Endothelial cell of umbilical vein (primary cell): ENCODE measurements at regions not wholly inside any gene's neighbourhood (a gene's known extent, or its start where the extent isn't known, plus 50 kb on each side); places are given as distances from the start of the nearest gene placed in this dataset.

Source experiments
- BruUV-seq: library from RNA; stranded (reverse); fragments of 400-500 nt; replicated peaks from 2 replicates; lab custom pipeline; 2021; lab: Mats Ljungman, UMichigan
- CTCF ChIA-PET: fragments of 300-600, 350-600 bp; sonication (Branson Sonifier 250); formaldehyde crosslinking; loops from one replicate; lab custom pipeline; 2021; ENCODE audit warnings: antibody characterized with exemption, inconsistent platforms; lab: Charles Lee
- POLR2A ChIA-PET: fragments of 300-600, 350-600 bp; sonication (Branson Sonifier 250); formaldehyde crosslinking; loops from one replicate; lab custom pipeline; 2021; ENCODE audit warnings: antibody characterized with exemption, inconsistent platforms; lab: Charles Lee
- DNase-seq: peaks from one replicate; pipeline ENCODE4 v3.0.0-alpha.2; 2011; ENCODE audit warnings: low read depth, low spot score
- FAIRE-seq: peaks from 2 replicates; lab custom pipeline; 2011; peaks lifted over from hg19 to GRCh38; lab: Jason Lieb, UNC
- H2AFZ ChIP-seq: 2 replicates; pipeline ENCODE4 v1.6.0; 2012; ENCODE audit warnings: low read depth, low read length, control low read depth, inconsistent platforms
- H3K27ac ChIP-seq: 2 replicates; pipeline ENCODE4 v1.5.1; 2011; ENCODE audit warnings: low read depth, mild to moderate bottlenecking, control low read depth, low read length, moderate library complexity; ENCODE audit not compliant: insufficient read depth
- H3K27me3 ChIP-seq, 2 experiments: 2 replicates each; pipeline versions ENCODE4 v1.6.0 to v1.6.1; 2011; ENCODE audit warnings: low read length in 2 of 2, mixed read lengths in 1 of 2; ENCODE audit not compliant: control insufficient read depth in 2 of 2, insufficient read depth in 2 of 2
- H3K36me3 ChIP-seq, 2 experiments: 2 replicates in 1 of 2; 3 replicates in 1 of 2; pipeline ENCODE4 v1.5.1; 2011; ENCODE audit warnings: low read length in 2 of 2, mild to moderate bottlenecking in 1 of 2, moderate library complexity in 1 of 2; ENCODE audit not compliant: control insufficient read depth in 2 of 2, insufficient read depth in 2 of 2; ENCODE audit errors: extremely low read depth in 1 of 2
- H3K4me1 ChIP-seq: 3 replicates; pipeline ENCODE4 v1.5.1; 2011; ENCODE audit warnings: mild to moderate bottlenecking, low read length; ENCODE audit not compliant: control insufficient read depth, insufficient read depth; ENCODE audit errors: extremely low read depth
- H3K4me2 ChIP-seq: 2 replicates; pipeline ENCODE4 v1.6.1; 2011; ENCODE audit warnings: low read length, control low read depth, mixed read lengths; ENCODE audit not compliant: insufficient read depth
- H3K4me3 ChIP-seq, 3 experiments: fragments of 200-600 bp in 1 of 3; sonication (generic), shearing (Covaris generic) in 1 of 3; replicated peaks in 1 of 3; 2 replicates each; pipeline ENCODE4 v1.5.1; 2011 to 2016; ENCODE audit warnings: control low read depth in 3 of 3, low read length in 3 of 3, mild to moderate bottlenecking in 2 of 3, inconsistent platforms in 1 of 3, low read depth in 1 of 3, moderate library complexity in 1 of 3; ENCODE audit not compliant: insufficient read depth in 1 of 3
- H3K79me2 ChIP-seq: 2 replicates; pipeline ENCODE4 v1.6.0; 2012; ENCODE audit warnings: low read length, inconsistent platforms; ENCODE audit not compliant: control insufficient read depth, insufficient read depth
- H3K9ac ChIP-seq: replicated peaks from 2 replicates; pipeline ENCODE3; 2011; ENCODE audit warnings: low read length, control low read depth; ENCODE audit not compliant: insufficient read depth; ENCODE audit errors: extremely low read depth
- H3K9me1 ChIP-seq: replicated peaks from 3 replicates; pipeline ENCODE4 v1.6.0; 2011; ENCODE audit warnings: mild to moderate bottlenecking, low read length; ENCODE audit not compliant: control insufficient read depth, insufficient read depth; ENCODE audit errors: extremely low read depth
- H3K9me3 ChIP-seq: replicated peaks from 2 replicates; pipeline ENCODE4 v1.5.1; 2012; ENCODE audit warnings: low read length, inconsistent platforms; ENCODE audit not compliant: control insufficient read depth, insufficient read depth
- H4K20me1 ChIP-seq: replicated peaks from 2 replicates; pipeline ENCODE3; 2011; ENCODE audit warnings: mild to moderate bottlenecking, low read length; ENCODE audit not compliant: control insufficient read depth, insufficient read depth; ENCODE audit errors: extremely low read depth
- EZH2 ChIP-seq: IDR thresholded peaks from 2 replicates; pipeline ENCODE4 v1.6.1; 2012; ENCODE audit warnings: borderline replicate concordance, low read depth, mild to moderate bottlenecking, moderate library complexity, low read length, inconsistent platforms; ENCODE audit not compliant: severe bottlenecking
- FOS ChIP-seq: IDR thresholded peaks from 2 replicates; pipeline ENCODE4 v1.6.1; 2011; ENCODE audit warnings: mild to moderate bottlenecking, low read length, moderate library complexity, borderline replicate concordance; ENCODE audit not compliant: insufficient read depth
- dilution Hi-C: fragments of 300-500 bp; cut with MboI; formaldehyde crosslinking; loops from one replicate; pipeline ENCODE4 v1.15.0; 2019; ENCODE audit warnings: low sequenced_read_pairs; ENCODE audit not compliant: extremely low pct_ligation_motif_present
- intact Hi-C: fragments of 100-400 bp; cut with micrococcal nuclease; formaldehyde crosslinking; loops from one replicate; pipeline ENCODE4 v1.10.0; 2022

DNA sequence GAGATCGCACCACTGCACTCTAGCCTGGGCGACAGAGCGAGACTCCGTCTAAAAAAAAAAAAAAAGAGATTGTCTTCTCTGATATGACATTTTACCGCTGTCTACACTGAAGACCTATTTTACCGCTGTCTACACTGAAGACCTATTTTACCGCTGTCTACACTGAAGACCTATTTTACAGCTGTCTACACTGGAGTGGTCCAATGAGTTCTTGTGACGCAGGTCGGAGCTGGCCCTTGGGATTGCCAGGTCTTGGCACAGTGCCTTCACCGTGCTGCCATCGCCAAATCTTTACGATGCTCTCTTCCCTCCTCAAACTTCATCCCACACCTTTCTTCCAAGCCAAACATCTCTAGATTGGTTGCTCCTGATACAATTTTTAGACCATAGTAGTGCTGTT lies 183.1 kb upstream of the FAT1 start:
- Histone ChIP-seq H3K79me2 (no peaks in the 10 kb centered on the region), H3K4me1 (peaks cover 3% of the 10 kb centered on the region), H3K9me3 (no peaks in the 10 kb centered on the region), H3K4me2 (no peak overlapping the region), H4K20me1 (no peaks in the 10 kb centered on the region), H3K4me3 (no peak overlapping the region), H3K9me1 (no peaks in the 10 kb centered on the region), H3K36me3 (no peaks in the 10 kb centered on the region), H3K27me3 (no peaks in the 10 kb centered on the region), H3K9ac (no peak overlapping the region), H2AFZ (no peak overlapping the region), H3K27ac (no peak overlapping the region)
- FAIRE-seq (no peak), DNase-seq (no peak)
- intact Hi-C loops (no loop called here), dilution Hi-C loops (no loop called here)
- no TSS peak for BruUV-seq
- ChIA-PET POLR2A (no interaction called here), CTCF (no interaction called here)
- TF ChIP-seq FOS = no peak

- CTCF ChIA-PET = no interaction called here
- POLR2A ChIA-PET = no interaction called here
- H3K9ac ChIP-seq = no peak overlapping the region
- H3K4me2 ChIP-seq = no peak overlapping the region
- no peaks in the 10 kb centered on the region for H3K4me1 ChIP-seq
- no peaks in the 10 kb centered on the region for H3K27me3 ChIP-seq
- no peaks in the 10 kb centered on the region for H3K36me3 ChIP-seq
- no peaks in the 10 kb centered on the region for H3K79me2 ChIP-seq
- DNase-seq (no peak), FAIRE-seq (no peak)
- intact Hi-C loops = no loop called here
- no peaks in the 10 kb centered on the region for H3K9me1 ChIP-seq
- no peak overlapping the region for H2AFZ ChIP-seq
- no peak overlapping the region for H3K27ac ChIP-seq
- no peak for TF ChIP-seq EZH2
- H3K4me3 ChIP-seq = no peak overlapping the region
- BruUV-seq = no TSS peak
- no peaks in the 10 kb centered on the region for H4K20me1 ChIP-seq
- dilution Hi-C loops = no loop called here
- H3K9me3 ChIP-seq = no peaks in the 10 kb centered on the region
Measured at GRCh38 chr4:186910385-186910784, 186.7 kb upstream of the FAT1 start.
